ENCODE measurements at regions not wholly inside any gene's neighbourhood (a gene's known extent, or its start where the extent isn't known, plus 50 kb on each side); places are given as distances from the start of the nearest gene placed in this dataset.

GRCh38 chr12:11578461-11578993, 70.9 kb upstream of the ETV6 start:
- peak; percentile 84 for FAIRE-seq

GRCh38 chr12:11580125-11580751, 69.2 kb upstream of the ETV6 start:
- DNase-seq (ENCODE audit: insufficient read length, low spot score) (no peak), FAIRE-seq (peak; percentile 91)
- TF ChIP-seq SPI1 (IDR thresholded peaks at IDR 0.05; ENCODE audit: low read depth, low read length) (peak; percentile 87), POLR2AphosphoS5 (IDR thresholded peaks at IDR 0.05; ENCODE audit: low read depth, low read length) (no peak; the same call in 1 of the 2 replicates), POU2F2 (IDR thresholded peaks at IDR 0.05; ENCODE audit: low read depth, low read length) (peak; percentile 79)

More at GRCh38 chr12:11578461-11578993, 70.9 kb upstream of the ETV6 start:
- TF ChIP-seq SPI1 (IDR thresholded peaks at IDR 0.05; ENCODE audit: low read depth, low read length) (peak; percentile 93), TAF1 (IDR thresholded peaks at IDR 0.05; ENCODE audit: low read depth, low read length) (no peak), PAX5 (IDR thresholded peaks at IDR 0.05; ENCODE audit: insufficient read depth, low read length, severe bottlenecking) (no peak), POU2F2 (IDR thresholded peaks at IDR 0.05; ENCODE audit: low read depth, low read length) (no peak), POLR2AphosphoS5 (IDR thresholded peaks at IDR 0.05; ENCODE audit: low read depth, low read length) (no peak)
- no peak for DNase-seq (ENCODE audit: insufficient read length, low spot score)

GRCh38 chr12:11581179-11581755, 68.2 kb upstream of the ETV6 start:
- peak; percentile 75 for FAIRE-seq
- TF ChIP-seq SPI1 (IDR thresholded peaks at IDR 0.05; ENCODE audit: low read depth, low read length), result no peak
- TF ChIP-seq POLR2A (IDR thresholded peaks at IDR 0.05; ENCODE audit: low read depth, low read length), result no peak
- no peak for TF ChIP-seq TAF1 (IDR thresholded peaks at IDR 0.05; ENCODE audit: low read depth, low read length)

GRCh38 chr12:11584221-11584855, 65.1 kb upstream of the ETV6 start:
- TF ChIP-seq PAX5 (IDR thresholded peaks at IDR 0.05; ENCODE audit: insufficient read depth, low read length, severe bottlenecking), result no peak
- TF ChIP-seq POU2F2 (IDR thresholded peaks at IDR 0.05; ENCODE audit: low read depth, low read length), result no peak
- no peak for TF ChIP-seq TAF1 (IDR thresholded peaks at IDR 0.05; ENCODE audit: low read depth, low read length)
- no peak for TF ChIP-seq SPI1 (IDR thresholded peaks at IDR 0.05; ENCODE audit: low read depth, low read length)
- no peak for TF ChIP-seq POLR2A (IDR thresholded peaks at IDR 0.05; ENCODE audit: low read depth, low read length)
- no peak for TF ChIP-seq POLR2AphosphoS5 (IDR thresholded peaks at IDR 0.05; ENCODE audit: low read depth, low read length)
- FAIRE-seq (no peak), DNase-seq (ENCODE audit: insufficient read length, low spot score) (no peak)

More at GRCh38 chr12:11581179-11581755, 68.2 kb upstream of the ETV6 start:
- no peak for DNase-seq (ENCODE audit: insufficient read length, low spot score)

- DNase-seq (ENCODE audit: insufficient read length, low spot score) (no peak), FAIRE-seq (no peak)
- TF ChIP-seq POU2F2 (IDR thresholded peaks at IDR 0.05; ENCODE audit: low read depth, low read length) (no peak), TAF1 (IDR thresholded peaks at IDR 0.05; ENCODE audit: low read depth, low read length) (no peak), PAX5 (IDR thresholded peaks at IDR 0.05; ENCODE audit: insufficient read depth, low read length, severe bottlenecking) (no peak), SPI1 (IDR thresholded peaks at IDR 0.05; ENCODE audit: low read depth, low read length) (no peak), POLR2AphosphoS5 (IDR thresholded peaks at IDR 0.05; ENCODE audit: low read depth, low read length) (no peak), POLR2A (IDR thresholded peaks at IDR 0.05; ENCODE audit: low read depth, low read length) (no peak)
These were observed 57.0 kb upstream of the ETV6 start for GRCh38 chr12:11592484-11592883.

GRCh38 chr12:11593013-11593412, 56.5 kb upstream of the ETV6 start:
- no peak for TF ChIP-seq TAF1 (IDR thresholded peaks at IDR 0.05; ENCODE audit: low read depth, low read length)
- no peak for TF ChIP-seq POU2F2 (IDR thresholded peaks at IDR 0.05; ENCODE audit: low read depth, low read length)
- TF ChIP-seq PAX5 (IDR thresholded peaks at IDR 0.05; ENCODE audit: insufficient read depth, low read length, severe bottlenecking), result no peak
- no peak for TF ChIP-seq SPI1 (IDR thresholded peaks at IDR 0.05; ENCODE audit: low read depth, low read length)
- TF ChIP-seq POLR2A (IDR thresholded peaks at IDR 0.05; ENCODE audit: low read depth, low read length), result no peak
- TF ChIP-seq POLR2AphosphoS5 (IDR thresholded peaks at IDR 0.05; ENCODE audit: low read depth, low read length), result no peak
- FAIRE-seq, result peak; percentile 71

GRCh38 chr12:11595080-11595479, 54.4 kb upstream of the ETV6 start:
- no peak for DNase-seq (ENCODE audit: insufficient read length, low spot score)
- TF ChIP-seq POU2F2 (IDR thresholded peaks at IDR 0.05; ENCODE audit: low read depth, low read length), result no peak
- no peak for TF ChIP-seq SPI1 (IDR thresholded peaks at IDR 0.05; ENCODE audit: low read depth, low read length)
- TF ChIP-seq POLR2AphosphoS5 (IDR thresholded peaks at IDR 0.05; ENCODE audit: low read depth, low read length), result no peak
- TF ChIP-seq TAF1 (IDR thresholded peaks at IDR 0.05; ENCODE audit: low read depth, low read length), result no peak
- no peak for TF ChIP-seq POLR2A (IDR thresholded peaks at IDR 0.05; ENCODE audit: low read depth, low read length)
- TF ChIP-seq PAX5 (IDR thresholded peaks at IDR 0.05; ENCODE audit: insufficient read depth, low read length, severe bottlenecking), result no peak
- peak; percentile 65 for FAIRE-seq

More at GRCh38 chr12:11593013-11593412, 56.5 kb upstream of the ETV6 start:
- DNase-seq (ENCODE audit: insufficient read length, low spot score), result no peak

- TF ChIP-seq POU2F2 (IDR thresholded peaks at IDR 0.05; ENCODE audit: low read depth, low read length) (no peak), POLR2A (IDR thresholded peaks at IDR 0.05; ENCODE audit: low read depth, low read length) (no peak), POLR2AphosphoS5 (IDR thresholded peaks at IDR 0.05; ENCODE audit: low read depth, low read length) (no peak), PAX5 (IDR thresholded peaks at IDR 0.05; ENCODE audit: insufficient read depth, low read length, severe bottlenecking) (no peak), TAF1 (IDR thresholded peaks at IDR 0.05; ENCODE audit: low read depth, low read length) (no peak), SPI1 (IDR thresholded peaks at IDR 0.05; ENCODE audit: low read depth, low read length) (no peak)
- DNase-seq (ENCODE audit: insufficient read length, low spot score) (no peak), FAIRE-seq (no peak)
These were observed 53.3 kb upstream of the ETV6 start for GRCh38 chr12:11596141-11596540.

GRCh38 chr12:11598900-11599299, 50.6 kb upstream of the ETV6 start:
- peak; percentile 5 for FAIRE-seq
- TF ChIP-seq POU2F2 (IDR thresholded peaks at IDR 0.05; ENCODE audit: low read depth, low read length) (no peak), PAX5 (IDR thresholded peaks at IDR 0.05; ENCODE audit: insufficient read depth, low read length, severe bottlenecking) (no peak), SPI1 (IDR thresholded peaks at IDR 0.05; ENCODE audit: low read depth, low read length) (no peak), POLR2A (IDR thresholded peaks at IDR 0.05; ENCODE audit: low read depth, low read length) (no peak), TAF1 (IDR thresholded peaks at IDR 0.05; ENCODE audit: low read depth, low read length) (no peak), POLR2AphosphoS5 (IDR thresholded peaks at IDR 0.05; ENCODE audit: low read depth, low read length) (no peak)
- no peak for DNase-seq (ENCODE audit: insufficient read length, low spot score)
